RWPE1 (cell line): ENCODE measurements at regions not wholly inside any gene's neighbourhood (a gene's known extent, or its start where the extent isn't known, plus 50 kb on each side); places are given as distances from the start of the nearest gene placed in this dataset.

Experiments
- CTCF ChIA-PET: fragments of 350-600 bp; sonication (Branson Sonifier 250); formaldehyde crosslinking; extraction: SDS; loops from one replicate; lab custom pipeline; 2021; lab: Yijun Ruan, JAX
- POLR2A ChIA-PET: fragments of 400-600 bp; formaldehyde crosslinking; extraction: SDS; loops from one replicate; lab custom pipeline; 2020; ENCODE audit warnings: antibody characterized with exemption; ENCODE audit not compliant: low non-redundant PET; lab: Yijun Ruan, JAX
- DNase-seq: peaks from one replicate; pipeline ENCODE4 v3.0.0; 2012; ENCODE audit warnings: low spot score
- H3K27ac ChIP-seq: fragments of 450-650 bp; 2 replicates; pipeline ENCODE4 v1.5.1; 2017
- TF ChIP-seq, protein P1 (sequence below): fragments of 450-650 bp; conservative IDR thresholded peaks from 2 replicates; pipeline ENCODE4 v1.5.1; 2017; ENCODE audit warnings: low read depth, mild to moderate bottlenecking

DNA sequence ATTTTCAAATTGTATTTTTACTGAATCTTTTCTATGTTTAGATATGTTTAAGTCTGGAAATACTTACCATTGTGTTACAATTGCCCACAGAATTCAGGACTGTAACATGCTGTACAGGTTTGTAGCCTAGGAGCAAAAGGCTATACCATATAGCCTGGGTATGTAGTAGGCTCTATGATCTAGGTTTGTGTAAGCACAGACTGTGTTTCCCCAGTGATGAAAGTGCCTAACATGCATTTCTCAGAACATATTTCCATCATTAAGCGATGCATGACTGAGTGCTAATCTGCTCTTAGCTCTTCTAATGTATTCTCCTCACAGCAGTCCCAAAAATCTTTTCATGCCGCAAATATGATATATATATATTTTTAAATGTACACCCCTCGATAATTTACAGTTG is 166.7 kb upstream of the PPP2R2B start:
- TF ChIP-seq, protein P1, sequence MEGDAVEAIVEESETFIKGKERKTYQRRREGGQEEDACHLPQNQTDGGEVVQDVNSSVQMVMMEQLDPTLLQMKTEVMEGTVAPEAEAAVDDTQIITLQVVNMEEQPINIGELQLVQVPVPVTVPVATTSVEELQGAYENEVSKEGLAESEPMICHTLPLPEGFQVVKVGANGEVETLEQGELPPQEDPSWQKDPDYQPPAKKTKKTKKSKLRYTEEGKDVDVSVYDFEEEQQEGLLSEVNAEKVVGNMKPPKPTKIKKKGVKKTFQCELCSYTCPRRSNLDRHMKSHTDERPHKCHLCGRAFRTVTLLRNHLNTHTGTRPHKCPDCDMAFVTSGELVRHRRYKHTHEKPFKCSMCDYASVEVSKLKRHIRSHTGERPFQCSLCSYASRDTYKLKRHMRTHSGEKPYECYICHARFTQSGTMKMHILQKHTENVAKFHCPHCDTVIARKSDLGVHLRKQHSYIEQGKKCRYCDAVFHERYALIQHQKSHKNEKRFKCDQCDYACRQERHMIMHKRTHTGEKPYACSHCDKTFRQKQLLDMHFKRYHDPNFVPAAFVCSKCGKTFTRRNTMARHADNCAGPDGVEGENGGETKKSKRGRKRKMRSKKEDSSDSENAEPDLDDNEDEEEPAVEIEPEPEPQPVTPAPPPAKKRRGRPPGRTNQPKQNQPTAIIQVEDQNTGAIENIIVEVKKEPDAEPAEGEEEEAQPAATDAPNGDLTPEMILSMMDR: no peak
- no peak overlapping the region for H3K27ac ChIP-seq
- ChIA-PET POLR2A (no interaction called here), CTCF (no interaction called here)
- no peak for DNase-seq

DNA sequence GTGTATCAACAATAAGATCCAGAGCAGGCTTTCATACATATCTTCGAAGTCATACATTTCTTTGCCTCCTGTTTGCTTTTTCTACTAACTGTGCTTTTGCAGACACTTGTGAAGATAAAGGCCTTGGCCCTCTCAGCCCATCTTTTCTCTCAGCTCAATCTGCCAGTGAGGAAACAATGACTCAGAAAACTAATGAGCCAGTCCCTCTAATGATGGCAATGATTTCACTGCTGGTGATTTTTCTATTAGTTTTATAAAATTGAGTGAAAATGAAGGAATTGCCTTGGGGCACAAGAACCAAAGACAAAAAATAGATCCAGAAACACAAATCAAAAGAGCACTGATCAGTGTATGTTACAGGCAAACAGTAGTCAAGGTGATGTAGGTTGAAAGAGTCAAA is 167.7 kb upstream of the PPP2R2B start:
- ChIA-PET CTCF (no interaction called here), POLR2A (no interaction called here)
- no peak for DNase-seq
- TF ChIP-seq, protein P1: no peak
- no peak overlapping the region for H3K27ac ChIP-seq

DNA sequence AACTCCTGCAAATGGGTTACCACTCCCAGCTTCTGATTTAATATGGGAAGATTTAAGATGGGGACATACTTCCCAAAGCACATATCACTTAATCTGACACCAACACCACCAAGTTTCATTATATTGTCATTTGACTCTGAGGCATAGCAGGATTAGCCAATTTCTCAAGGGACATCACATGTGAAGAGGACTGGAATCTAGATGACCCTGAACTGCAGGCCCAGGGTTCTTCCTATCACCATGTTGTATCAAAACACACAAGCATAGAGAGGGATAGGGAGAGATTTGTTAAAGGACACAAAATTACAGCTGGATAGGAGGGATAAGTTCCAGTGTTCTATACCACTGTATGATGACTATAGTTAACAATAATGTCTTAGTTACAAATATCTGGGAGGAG is 168.3 kb upstream of the PPP2R2B start:
- TF ChIP-seq, protein P1: no peak
- no peak for DNase-seq
- ChIA-PET CTCF (no interaction called here), POLR2A (no interaction called here)
- H3K27ac ChIP-seq: no peak overlapping the region

DNA sequence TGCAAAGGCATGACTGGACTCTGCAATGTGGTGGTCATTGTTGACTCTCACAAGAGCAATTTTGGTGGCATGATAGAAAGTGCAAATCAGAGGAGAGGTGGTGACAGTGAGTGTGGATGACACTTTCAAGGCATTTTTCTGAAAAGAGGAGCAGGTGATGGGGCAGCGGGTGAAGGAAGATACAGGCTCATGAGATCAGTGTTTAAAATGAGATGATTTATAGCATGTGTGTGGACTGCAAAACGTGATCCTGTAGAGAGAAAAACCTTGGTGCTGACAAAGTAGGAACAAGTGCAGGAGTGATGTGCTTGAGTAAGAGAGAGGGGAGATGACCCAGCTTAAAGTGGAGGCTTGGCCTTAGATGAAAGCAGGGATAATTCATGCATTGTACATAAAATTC is 171.2 kb upstream of the PPP2R2B start:
- DNase-seq: no peak
- ChIA-PET CTCF (no interaction called here), POLR2A (no interaction called here)
- H3K27ac ChIP-seq: no peak overlapping the region
- TF ChIP-seq, protein P1: no peak

DNA sequence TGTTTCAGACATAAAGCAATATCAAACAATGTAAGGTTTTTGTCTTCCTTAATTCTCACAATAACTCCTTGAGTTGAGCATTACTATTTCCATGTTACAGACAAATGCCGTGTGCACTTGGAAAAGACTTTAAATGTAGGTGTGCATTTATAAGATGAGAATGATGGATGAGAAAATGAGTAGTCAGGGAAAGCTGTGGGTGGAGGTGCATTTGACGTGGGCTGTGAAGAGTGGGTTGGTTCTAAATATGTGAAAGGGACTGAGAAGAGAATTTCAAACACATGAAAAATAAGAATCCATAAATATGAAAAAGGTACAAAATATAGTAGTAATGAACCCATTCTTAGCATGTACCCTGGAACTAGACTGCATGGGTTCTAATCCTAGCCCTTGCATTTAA is 171.6 kb upstream of the PPP2R2B start:
- POLR2A ChIA-PET: no interaction called here
- H3K27ac ChIP-seq: no peak overlapping the region
- no peak for DNase-seq
- CTCF ChIA-PET: no interaction called here
- TF ChIP-seq, protein P1: no peak

DNA sequence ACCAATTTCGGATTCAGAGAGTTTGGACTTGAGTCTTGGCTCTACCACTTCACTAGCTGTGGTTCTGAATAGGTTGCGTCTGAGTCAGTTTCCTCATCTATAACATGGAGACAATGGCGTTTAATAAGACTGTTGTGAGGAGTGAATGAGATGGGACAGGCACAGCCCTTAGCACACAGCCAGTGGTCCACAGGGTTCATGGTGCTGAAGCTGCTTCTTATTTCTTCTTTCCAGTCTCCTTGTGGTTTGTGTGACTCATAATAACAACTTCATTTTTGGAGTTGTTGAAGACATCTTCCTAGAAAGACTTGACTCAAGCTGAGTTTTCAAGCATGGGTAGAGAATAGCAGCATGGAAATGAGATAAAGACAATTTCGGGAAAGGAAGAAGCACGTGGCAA is 172.6 kb upstream of the PPP2R2B start:
- POLR2A ChIA-PET: no interaction called here
- CTCF ChIA-PET: interaction anchor here (0.7 kb wide), 1 partner anchor 14 kb away, joined by 4 read pairs; no protein-coding TSS in a partner anchor
- no peak for DNase-seq

More for the DNA sequence above, 172.6 kb upstream of the PPP2R2B start:
- no peak overlapping the region for H3K27ac ChIP-seq
- TF ChIP-seq, protein P1: no peak
